Liver (tissue), 8 donors: ENCODE measurements at regions not wholly inside any gene's neighbourhood (a gene's known extent, or its start where the extent isn't known, plus 50 kb on each side); places are given as distances from the start of the nearest gene placed in this dataset.

ENCODE experiments used
- DNase-seq: peaks from one replicate; pipeline ENCODE4 v3.0.0-alpha.2; 2017; ENCODE audit warnings: low spot score
- H3K27ac ChIP-seq, 2 donors: one replicate each; pipeline ENCODE4 v1.7.0; 2013; ENCODE audit warnings: inconsistent platforms in 2 of 2, low read length in 2 of 2, control low read depth in 1 of 2, low read depth in 1 of 2, mild to moderate bottlenecking in 1 of 2
- H3K27me3 ChIP-seq, 4 donors: one replicate each; pipeline versions ENCODE4 v1.6.1 to v1.7.0; 2013; ENCODE audit warnings: low read length in 3 of 4, inconsistent platforms in 1 of 4, mild to moderate bottlenecking in 1 of 4, moderate library complexity in 1 of 4; ENCODE audit not compliant: control insufficient read depth in 4 of 4, insufficient read depth in 4 of 4
- H3K36me3 ChIP-seq, 4 donors: one replicate each; pipeline versions ENCODE4 v1.6.1 to v1.7.0; 2013; ENCODE audit warnings: low read length in 3 of 4, mild to moderate bottlenecking in 3 of 4, low read depth in 1 of 4, moderate library complexity in 1 of 4; ENCODE audit not compliant: control insufficient read depth in 4 of 4, insufficient read depth in 3 of 4
- H3K4me1 ChIP-seq, 4 donors: one replicate each; pipeline versions ENCODE4 v1.6.1 to v1.7.0; 2013; ENCODE audit warnings: low read length in 3 of 4, mild to moderate bottlenecking in 3 of 4, moderate library complexity in 1 of 4; ENCODE audit not compliant: control insufficient read depth in 4 of 4, insufficient read depth in 4 of 4
- H3K4me3 ChIP-seq, 3 donors: one replicate each; pipeline versions ENCODE4 v1.6.1 to v1.7.0; 2013; ENCODE audit warnings: low read length in 3 of 3, control low read depth in 1 of 3, low read depth in 1 of 3, mild to moderate bottlenecking in 1 of 3
- H3K9ac ChIP-seq, 2 donors: one replicate each; pipeline ENCODE4 v1.7.0; 2013; ENCODE audit warnings: low read length in 2 of 2, mild to moderate bottlenecking in 2 of 2, moderate library complexity in 2 of 2, control low read depth in 1 of 2, low read depth in 1 of 2
- H3K9me3 ChIP-seq, 4 donors: one replicate each; pipeline versions ENCODE4 v1.6.1 to v1.7.0; 2013; ENCODE audit warnings: low read length in 3 of 4; ENCODE audit not compliant: control insufficient read depth in 4 of 4
- EGR1 ChIP-seq, 2 donors: IDR thresholded peaks; 2 replicates each; pipeline ENCODE4 v1.6.1; 2016 to 2018; ENCODE audit warnings: antibody characterized with exemption in 2 of 2, low read depth in 2 of 2
- FOXA1 ChIP-seq: IDR thresholded peaks from 2 replicates; pipeline ENCODE4 v1.6.1; 2016; ENCODE audit warnings: antibody characterized with exemption
- FOXA2 ChIP-seq: IDR thresholded peaks from 2 replicates; pipeline ENCODE4 v1.6.1; 2016; ENCODE audit warnings: antibody characterized with exemption
- GABPA ChIP-seq, 2 donors: IDR thresholded peaks in 1 of 2; conservative IDR thresholded peaks in 1 of 2; 2 replicates each; pipeline ENCODE4 v1.6.1; 2016; ENCODE audit warnings: antibody characterized with exemption in 2 of 2, mild to moderate bottlenecking in 1 of 2, moderate library complexity in 1 of 2
- HNF4A ChIP-seq, 2 donors: conservative IDR thresholded peaks; 2 replicates each; pipeline ENCODE4 v1.6.1; 2016; ENCODE audit warnings: antibody characterized with exemption in 2 of 2, mild to moderate bottlenecking in 2 of 2
- HNF4G ChIP-seq: IDR thresholded peaks from 2 replicates; pipeline ENCODE4 v1.6.1; 2016; ENCODE audit warnings: antibody characterized with exemption
- JUND ChIP-seq, 2 donors: IDR thresholded peaks; 2 replicates each; pipeline ENCODE4 v1.6.1; 2016; ENCODE audit warnings: antibody characterized with exemption in 2 of 2
- NR2F2 ChIP-seq: IDR thresholded peaks from 2 replicates; pipeline ENCODE4 v1.6.1; 2016; ENCODE audit warnings: antibody characterized with exemption
- RAD21 ChIP-seq, 2 donors: IDR thresholded peaks; 2 replicates each; pipeline ENCODE4 v1.6.1; 2016; ENCODE audit warnings: antibody characterized with exemption in 2 of 2, mild to moderate bottlenecking in 2 of 2
- RXRA ChIP-seq, 2 donors: IDR thresholded peaks; 2 replicates each; pipeline ENCODE4 v1.6.1; 2017 to 2018; ENCODE audit warnings: antibody characterized with exemption in 2 of 2, mild to moderate bottlenecking in 1 of 2
- TAF1 ChIP-seq: conservative IDR thresholded peaks from 2 replicates; pipeline ENCODE4 v1.6.1; 2016; ENCODE audit warnings: antibody characterized with exemption, mild to moderate bottlenecking
- YY1 ChIP-seq: IDR thresholded peaks from 2 replicates; pipeline ENCODE4 v1.6.1; 2016; ENCODE audit warnings: antibody characterized with exemption, mild to moderate bottlenecking
- WGBS: extraction: QIAGEN DNeasy Blood & Tissue Kit; methylation state at CpG from one replicate; pipeline ENCODE4 v1.1.7; 2013; 5-methylcytosine and 5-hydroxymethylcytosine counted together
- TF ChIP-seq, protein P1 (sequence below): fragments of 150-350 bp; IDR thresholded peaks from 2 replicates; pipeline ENCODE4 v1.5.1; 2017; ENCODE audit warnings: improper control_type of control experiment, low read depth, low read length; ENCODE audit not compliant: missing input control
- TF ChIP-seq, protein P2 (sequence below): IDR thresholded peaks from 2 replicates; pipeline ENCODE4 v1.6.1; 2016; ENCODE audit warnings: antibody characterized with exemption, mild to moderate bottlenecking
- TF ChIP-seq, protein P3 (sequence below): IDR thresholded peaks from 2 replicates; pipeline ENCODE4 v1.6.1; 2016; ENCODE audit warnings: antibody characterized with exemption
- TF ChIP-seq, protein P4 (sequence below): IDR thresholded peaks from 2 replicates; pipeline ENCODE4 v1.6.1; 2016; ENCODE audit warnings: antibody characterized with exemption
- donor health status: healthy.
- donor health status: healthy.
- donor health status: healthy.
- donor health status: healthy.
- donor health status: healthy.

DNA sequence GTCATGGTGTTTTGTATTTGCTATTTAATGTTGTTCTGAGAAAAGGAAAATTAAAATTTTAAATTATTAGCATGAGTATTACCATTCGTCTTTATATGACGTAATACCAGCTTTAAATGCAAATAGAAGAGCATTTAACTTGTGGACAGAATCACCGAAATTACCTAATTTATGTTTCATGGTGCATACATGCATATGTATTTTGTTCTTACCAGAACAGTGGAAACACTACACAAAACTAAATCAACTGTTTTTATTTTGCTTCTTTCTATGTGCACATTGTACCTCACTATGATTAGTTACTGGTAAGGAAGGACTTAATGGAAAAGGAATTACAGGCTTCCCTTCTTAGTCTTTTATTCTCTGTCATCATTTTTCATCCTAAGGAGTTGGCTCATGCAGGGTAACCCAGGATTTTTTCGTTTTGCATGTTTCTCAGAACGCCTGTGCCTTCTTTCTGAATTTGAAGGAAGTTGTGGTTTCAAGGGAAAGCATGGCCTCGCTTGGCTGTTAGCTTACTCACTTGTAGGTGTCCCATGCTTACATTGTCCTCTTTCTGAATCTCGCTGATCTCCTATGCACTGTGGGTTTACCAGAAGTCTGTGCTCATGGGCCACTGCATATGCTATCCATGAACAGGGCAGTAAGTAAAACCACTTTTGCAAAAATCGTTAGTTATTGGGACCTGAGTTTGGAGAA is 300.0 kb upstream of the PUDP start (continued):
- TF ChIP-seq GABPA (IDR thresholded peaks at IDR 0.05 in 1 of 2, conservative IDR thresholded peaks at IDR 0.05 in 1 of 2): no peak
- no peak for TF ChIP-seq NR2F2
- no peak for TF ChIP-seq TAF1

DNA sequence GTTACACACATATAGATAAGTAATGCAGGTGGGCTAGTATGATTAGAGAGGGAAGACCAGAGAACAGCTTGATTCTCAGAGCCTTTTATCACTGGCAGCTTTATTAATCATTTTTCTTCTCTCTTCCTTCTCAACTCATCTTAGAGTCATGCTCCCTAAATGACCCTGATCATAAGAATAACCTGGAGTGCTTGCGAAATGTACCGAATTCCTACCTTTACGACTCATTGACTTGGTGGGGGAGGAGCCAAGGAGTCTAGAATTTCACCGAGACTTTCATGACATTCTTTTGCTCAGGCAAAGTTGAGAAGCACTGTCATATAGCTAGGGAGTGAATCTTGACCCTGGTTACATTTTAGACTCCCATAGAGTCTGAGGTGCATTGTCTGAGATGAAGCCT is 298.9 kb upstream of the PUDP start:
- Histone ChIP-seq H3K9me3 (no peaks in the 10 kb centered on the region), H3K4me3 (no peak overlapping the region), H3K36me3 (no peaks in the 10 kb centered on the region), H3K27ac (no peak overlapping the region), H3K9ac (no peak overlapping the region), H3K27me3 (no peaks in the 10 kb centered on the region), H3K4me1 (no peaks in the 10 kb centered on the region)
- no peak for TF ChIP-seq GABPA (IDR thresholded peaks at IDR 0.05 in 1 of 2, conservative IDR thresholded peaks at IDR 0.05 in 1 of 2)
- no peak for TF ChIP-seq RAD21 (IDR thresholded peaks at IDR 0.05)
- TF ChIP-seq FOXA2: no peak
- no peak for TF ChIP-seq JUND (IDR thresholded peaks at IDR 0.05)
- TF ChIP-seq, protein P1, sequence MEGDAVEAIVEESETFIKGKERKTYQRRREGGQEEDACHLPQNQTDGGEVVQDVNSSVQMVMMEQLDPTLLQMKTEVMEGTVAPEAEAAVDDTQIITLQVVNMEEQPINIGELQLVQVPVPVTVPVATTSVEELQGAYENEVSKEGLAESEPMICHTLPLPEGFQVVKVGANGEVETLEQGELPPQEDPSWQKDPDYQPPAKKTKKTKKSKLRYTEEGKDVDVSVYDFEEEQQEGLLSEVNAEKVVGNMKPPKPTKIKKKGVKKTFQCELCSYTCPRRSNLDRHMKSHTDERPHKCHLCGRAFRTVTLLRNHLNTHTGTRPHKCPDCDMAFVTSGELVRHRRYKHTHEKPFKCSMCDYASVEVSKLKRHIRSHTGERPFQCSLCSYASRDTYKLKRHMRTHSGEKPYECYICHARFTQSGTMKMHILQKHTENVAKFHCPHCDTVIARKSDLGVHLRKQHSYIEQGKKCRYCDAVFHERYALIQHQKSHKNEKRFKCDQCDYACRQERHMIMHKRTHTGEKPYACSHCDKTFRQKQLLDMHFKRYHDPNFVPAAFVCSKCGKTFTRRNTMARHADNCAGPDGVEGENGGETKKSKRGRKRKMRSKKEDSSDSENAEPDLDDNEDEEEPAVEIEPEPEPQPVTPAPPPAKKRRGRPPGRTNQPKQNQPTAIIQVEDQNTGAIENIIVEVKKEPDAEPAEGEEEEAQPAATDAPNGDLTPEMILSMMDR: no peak
- TF ChIP-seq, protein P2, sequence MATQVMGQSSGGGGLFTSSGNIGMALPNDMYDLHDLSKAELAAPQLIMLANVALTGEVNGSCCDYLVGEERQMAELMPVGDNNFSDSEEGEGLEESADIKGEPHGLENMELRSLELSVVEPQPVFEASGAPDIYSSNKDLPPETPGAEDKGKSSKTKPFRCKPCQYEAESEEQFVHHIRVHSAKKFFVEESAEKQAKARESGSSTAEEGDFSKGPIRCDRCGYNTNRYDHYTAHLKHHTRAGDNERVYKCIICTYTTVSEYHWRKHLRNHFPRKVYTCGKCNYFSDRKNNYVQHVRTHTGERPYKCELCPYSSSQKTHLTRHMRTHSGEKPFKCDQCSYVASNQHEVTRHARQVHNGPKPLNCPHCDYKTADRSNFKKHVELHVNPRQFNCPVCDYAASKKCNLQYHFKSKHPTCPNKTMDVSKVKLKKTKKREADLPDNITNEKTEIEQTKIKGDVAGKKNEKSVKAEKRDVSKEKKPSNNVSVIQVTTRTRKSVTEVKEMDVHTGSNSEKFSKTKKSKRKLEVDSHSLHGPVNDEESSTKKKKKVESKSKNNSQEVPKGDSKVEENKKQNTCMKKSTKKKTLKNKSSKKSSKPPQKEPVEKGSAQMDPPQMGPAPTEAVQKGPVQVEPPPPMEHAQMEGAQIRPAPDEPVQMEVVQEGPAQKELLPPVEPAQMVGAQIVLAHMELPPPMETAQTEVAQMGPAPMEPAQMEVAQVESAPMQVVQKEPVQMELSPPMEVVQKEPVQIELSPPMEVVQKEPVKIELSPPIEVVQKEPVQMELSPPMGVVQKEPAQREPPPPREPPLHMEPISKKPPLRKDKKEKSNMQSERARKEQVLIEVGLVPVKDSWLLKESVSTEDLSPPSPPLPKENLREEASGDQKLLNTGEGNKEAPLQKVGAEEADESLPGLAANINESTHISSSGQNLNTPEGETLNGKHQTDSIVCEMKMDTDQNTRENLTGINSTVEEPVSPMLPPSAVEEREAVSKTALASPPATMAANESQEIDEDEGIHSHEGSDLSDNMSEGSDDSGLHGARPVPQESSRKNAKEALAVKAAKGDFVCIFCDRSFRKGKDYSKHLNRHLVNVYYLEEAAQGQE: no peak
- TF ChIP-seq, protein P3, sequence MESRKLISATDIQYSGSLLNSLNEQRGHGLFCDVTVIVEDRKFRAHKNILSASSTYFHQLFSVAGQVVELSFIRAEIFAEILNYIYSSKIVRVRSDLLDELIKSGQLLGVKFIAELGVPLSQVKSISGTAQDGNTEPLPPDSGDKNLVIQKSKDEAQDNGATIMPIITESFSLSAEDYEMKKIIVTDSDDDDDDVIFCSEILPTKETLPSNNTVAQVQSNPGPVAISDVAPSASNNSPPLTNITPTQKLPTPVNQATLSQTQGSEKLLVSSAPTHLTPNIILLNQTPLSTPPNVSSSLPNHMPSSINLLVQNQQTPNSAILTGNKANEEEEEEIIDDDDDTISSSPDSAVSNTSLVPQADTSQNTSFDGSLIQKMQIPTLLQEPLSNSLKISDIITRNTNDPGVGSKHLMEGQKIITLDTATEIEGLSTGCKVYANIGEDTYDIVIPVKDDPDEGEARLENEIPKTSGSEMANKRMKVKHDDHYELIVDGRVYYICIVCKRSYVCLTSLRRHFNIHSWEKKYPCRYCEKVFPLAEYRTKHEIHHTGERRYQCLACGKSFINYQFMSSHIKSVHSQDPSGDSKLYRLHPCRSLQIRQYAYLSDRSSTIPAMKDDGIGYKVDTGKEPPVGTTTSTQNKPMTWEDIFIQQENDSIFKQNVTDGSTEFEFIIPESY: no peak
- TF ChIP-seq YY1: no peak
- 84% methylated on average over 4 of the region's 4 CpGs for WGBS
- DNase-seq: no peak

DNA sequence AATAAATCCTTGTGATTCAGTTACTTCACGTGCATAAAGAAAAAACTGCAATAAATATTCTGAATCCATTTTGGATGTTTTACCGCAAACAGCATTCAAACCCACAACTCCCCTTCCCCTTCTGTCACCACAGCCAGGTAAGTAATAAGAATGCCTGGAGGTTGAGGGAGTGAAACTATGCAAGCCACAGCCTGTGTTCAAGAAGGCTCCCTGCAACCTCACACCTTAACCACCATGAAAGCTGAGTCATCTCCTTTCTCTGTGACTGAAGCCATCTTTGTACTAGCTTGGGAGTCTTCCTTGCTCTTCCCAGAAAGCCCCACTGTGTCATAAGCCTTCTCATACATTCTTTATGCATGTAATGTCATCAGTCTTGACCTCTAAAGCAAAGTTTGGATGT is 297.0 kb upstream of the PUDP start:
- 81% methylated on average over 2 of the region's 2 CpGs for WGBS
- TF ChIP-seq RAD21 (IDR thresholded peaks at IDR 0.05) (no peak), JUND (IDR thresholded peaks at IDR 0.05) (no peak), RXRA (IDR thresholded peaks at IDR 0.05) (no peak), GABPA (IDR thresholded peaks at IDR 0.05 in 1 of 2, conservative IDR thresholded peaks at IDR 0.05 in 1 of 2) (no peak), TAF1 (no peak), HNF4A (conservative IDR thresholded peaks at IDR 0.05) (no peak), FOXA1 (no peak), NR2F2 (no peak), EGR1 (IDR thresholded peaks at IDR 0.05; ENCODE audit: low read depth in 2 of 2) (no peak), HNF4G (no peak)
- TF ChIP-seq, protein P1: no peak
- TF ChIP-seq, protein P3: no peak
- TF ChIP-seq, protein P4, sequence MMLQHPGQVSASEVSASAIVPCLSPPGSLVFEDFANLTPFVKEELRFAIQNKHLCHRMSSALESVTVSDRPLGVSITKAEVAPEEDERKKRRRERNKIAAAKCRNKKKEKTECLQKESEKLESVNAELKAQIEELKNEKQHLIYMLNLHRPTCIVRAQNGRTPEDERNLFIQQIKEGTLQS: no peak

More for the DNA sequence above, 297.0 kb upstream of the PUDP start:
- DNase-seq: no peak
- Histone ChIP-seq H3K36me3 (no peaks in the 10 kb centered on the region), H3K9me3 (no peaks in the 10 kb centered on the region), H3K4me3 (no peak overlapping the region), H3K27ac (no peak overlapping the region), H3K4me1 (no peaks in the 10 kb centered on the region), H3K9ac (no peak overlapping the region), H3K27me3 (no peaks in the 10 kb centered on the region)
